Stimulated activated CD8-positive, alpha-beta memory T cell treated with anti-CD3 and anti-CD28 coated beads, Interleukin-15, amount 100 ng/mL, for 1 hour (primary cell): ENCODE measurements at regions not wholly inside any gene's neighbourhood (a gene's known extent, or its start where the extent isn't known, plus 50 kb on each side); places are given as distances from the start of the nearest gene placed in this dataset.

Source experiments
- DNase-seq: peaks from one replicate; pipeline ENCODE4 v3.0.0-alpha.2; 2020; ENCODE audit warnings: low read depth

- no peak for DNase-seq
Observed at GRCh38 chr16:85971902-85972638, 73.1 kb downstream of the IRF8 start.

GRCh38 chr16:85974428-85975375 is 75.7 kb downstream of the IRF8 start:
- no peak for DNase-seq

GRCh38 chr16:85975451-85975981 is 76.6 kb downstream of the IRF8 start:
- DNase-seq, result no peak

GRCh38 chr16:85978291-85978775 is 79.4 kb downstream of the IRF8 start:
- no peak for DNase-seq

GRCh38 chr16:85978976-85979375 is 80.0 kb downstream of the IRF8 start:
- DNase-seq, result no peak

- DNase-seq, result no peak
Observed at GRCh38 chr16:85979605-85980004, 80.6 kb downstream of the IRF8 start.

- DNase-seq, result no peak
Observed at GRCh38 chr16:85980686-85981085, 81.7 kb downstream of the IRF8 start.

- no peak for DNase-seq
Observed at GRCh38 chr16:85981826-85982562, 83.0 kb downstream of the IRF8 start.

- no peak for DNase-seq
Observed at GRCh38 chr16:85982563-85982939, 83.6 kb downstream of the IRF8 start.

GRCh38 chr16:85983064-85983463 is 84.1 kb downstream of the IRF8 start:
- DNase-seq, result no peak

GRCh38 chr16:85983606-85984230 is 84.8 kb downstream of the IRF8 start:
- DNase-seq, result no peak

- DNase-seq, result no peak
Observed at GRCh38 chr16:85984231-85984880, 85.4 kb downstream of the IRF8 start.

- DNase-seq, result no peak
Observed at GRCh38 chr16:85984947-85985451, 86.0 kb downstream of the IRF8 start.

GRCh38 chr16:85986931-85987749 is 88.2 kb downstream of the IRF8 start:
- DNase-seq, result peak; percentile 8

- no peak for DNase-seq
Observed at GRCh38 chr16:85987750-85988078, 88.8 kb downstream of the IRF8 start.

GRCh38 chr16:85988306-85988705 is 89.3 kb downstream of the IRF8 start:
- DNase-seq, result no peak

- no peak for DNase-seq
Observed at GRCh38 chr16:85988723-85989313, 89.9 kb downstream of the IRF8 start.

- DNase-seq, result no peak
Observed at GRCh38 chr16:85989376-85989775, 90.4 kb downstream of the IRF8 start.

GRCh38 chr16:85989863-85990643 is 91.1 kb downstream of the IRF8 start:
- DNase-seq, result no peak
